Activated CD8-positive, alpha-beta memory T cell treated with anti-CD3 and anti-CD28 coated beads, Interleukin-2, amount 50 U/mL, for 24 hours (primary cell): ENCODE measurements at regions not wholly inside any gene's neighbourhood (a gene's known extent, or its start where the extent isn't known, plus 50 kb on each side); places are given as distances from the start of the nearest gene placed in this dataset.

ENCODE experiments used
- DNase-seq: peaks from one replicate; pipeline ENCODE4 v3.0.0-alpha.2; 2020; ENCODE audit errors: extremely low read depth

DNA sequence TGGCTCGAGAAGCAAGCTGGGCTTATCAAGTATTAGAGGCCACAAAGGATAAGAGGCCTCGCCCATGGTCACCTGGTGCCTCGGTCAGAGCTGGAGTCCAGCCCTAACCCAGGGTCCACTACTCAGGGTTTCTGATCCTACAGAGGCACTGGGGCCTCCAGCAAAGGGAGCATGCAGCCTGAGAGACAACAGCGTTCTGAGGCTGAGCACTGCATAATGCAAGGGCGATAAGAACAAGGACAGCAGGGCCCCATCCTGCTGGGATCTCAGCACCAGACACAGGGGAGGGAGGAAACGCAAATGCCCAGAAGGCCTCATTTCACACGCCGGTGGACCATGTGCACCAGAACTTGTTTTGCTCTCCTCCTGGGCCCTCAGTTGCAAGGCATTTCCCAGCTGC, 63.0 kb downstream of the C5orf15 start:
- DNase-seq = no peak

DNA sequence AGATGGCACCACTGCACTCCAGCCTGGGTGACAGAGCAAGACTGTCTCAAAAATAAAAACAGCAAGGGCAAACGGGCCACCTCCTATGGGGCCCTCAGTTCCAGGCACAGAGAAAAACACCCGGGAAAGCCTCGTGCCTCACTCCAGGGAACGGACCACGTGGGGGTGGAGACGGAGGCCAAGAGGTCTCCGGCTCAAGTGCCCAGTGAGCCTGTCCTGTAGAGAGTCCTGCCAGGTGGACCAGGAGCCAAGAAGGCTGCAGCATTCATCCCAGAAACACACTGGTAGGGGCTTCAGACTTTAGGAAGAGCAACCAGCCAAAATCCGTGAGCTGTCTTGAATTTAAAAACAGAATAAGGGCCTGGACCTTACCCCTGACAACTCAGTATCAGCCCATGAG, 63.8 kb downstream of the C5orf15 start:
- DNase-seq = no peak

DNA sequence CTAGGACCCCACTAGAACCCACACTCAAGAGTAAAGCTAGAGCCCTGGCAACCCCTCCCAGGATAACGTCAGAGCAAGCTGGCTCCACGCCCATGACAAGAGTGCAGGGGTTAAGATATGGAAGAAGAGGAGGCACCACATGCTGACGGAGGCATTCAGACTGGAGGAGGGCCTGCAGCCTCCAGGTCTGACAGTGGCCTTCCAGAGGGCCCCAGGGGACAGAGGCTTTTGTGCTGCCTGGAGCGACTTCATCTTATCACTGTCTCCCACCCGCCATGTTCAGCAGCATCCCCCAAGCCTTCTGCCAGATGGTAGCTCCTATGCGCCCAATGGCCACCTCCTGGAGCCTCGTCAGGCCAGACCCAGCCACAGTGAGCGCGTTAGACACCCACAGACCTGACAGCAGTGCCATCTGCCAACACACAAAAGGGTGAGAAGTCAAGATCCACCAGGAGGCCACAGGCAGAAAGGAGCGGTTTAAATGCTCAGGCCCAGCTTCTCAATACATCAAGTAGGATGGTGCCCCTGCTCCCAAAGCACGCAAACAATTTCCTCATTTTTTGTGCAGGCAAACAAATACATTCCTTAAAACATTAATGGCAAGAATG, 65.8 kb downstream of the C5orf15 start:
- no peak for DNase-seq

DNA sequence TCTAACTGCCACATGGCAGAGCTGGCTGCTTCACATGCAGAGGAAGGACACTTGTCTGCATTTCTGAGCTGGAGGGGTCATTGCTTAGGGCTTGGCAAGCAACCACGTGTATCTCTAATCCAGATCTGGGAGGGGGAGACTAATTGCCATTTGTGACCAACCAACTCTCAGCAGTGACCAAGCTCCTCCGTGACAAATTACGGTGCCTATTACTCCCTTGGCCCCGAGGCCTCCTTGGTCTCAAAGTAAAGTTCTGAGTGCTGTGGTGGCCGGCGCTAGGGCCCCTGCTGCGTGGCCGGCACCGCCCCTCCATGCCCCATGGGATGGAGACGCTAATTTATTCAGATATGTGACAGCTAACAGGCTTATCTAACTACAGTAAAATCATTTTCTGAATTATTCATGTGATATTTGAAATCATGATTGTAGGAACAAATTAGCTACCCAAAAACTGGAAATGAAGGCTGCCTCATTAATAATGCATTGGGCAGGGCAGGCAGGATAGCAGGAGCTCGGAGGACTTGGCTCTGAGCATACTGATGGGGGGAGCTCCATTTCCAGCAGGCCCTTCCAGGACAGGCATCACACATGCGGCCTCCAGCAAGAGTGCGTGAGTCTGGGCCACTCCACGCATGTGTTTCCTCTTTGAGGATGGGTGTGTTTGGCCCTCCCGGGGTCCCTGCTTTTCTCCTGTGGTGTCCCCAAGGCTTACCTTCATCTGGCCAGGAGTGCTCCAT, 67.7 kb downstream of the C5orf15 start:
- DNase-seq = no peak

DNA sequence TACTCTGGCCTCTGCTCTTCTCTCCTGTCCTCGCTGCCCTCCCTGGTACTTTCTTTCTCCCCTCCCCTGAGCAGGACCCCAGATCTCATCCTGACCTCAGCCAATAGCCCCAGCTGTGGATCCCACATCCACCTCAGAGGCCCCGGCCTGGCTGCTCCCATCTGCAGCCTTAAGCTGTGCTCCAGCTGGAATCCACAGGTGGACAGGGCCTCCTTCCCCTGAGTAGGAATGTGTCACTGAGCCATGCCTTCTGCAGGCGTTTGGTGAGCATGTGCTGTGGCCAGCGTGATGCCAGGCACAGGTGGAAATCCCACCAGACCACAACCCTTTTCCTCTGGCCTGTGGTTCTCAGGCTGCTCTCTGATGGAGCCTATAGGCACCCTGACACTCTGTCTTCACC, 68.9 kb downstream of the C5orf15 start:
- DNase-seq = no peak

DNA sequence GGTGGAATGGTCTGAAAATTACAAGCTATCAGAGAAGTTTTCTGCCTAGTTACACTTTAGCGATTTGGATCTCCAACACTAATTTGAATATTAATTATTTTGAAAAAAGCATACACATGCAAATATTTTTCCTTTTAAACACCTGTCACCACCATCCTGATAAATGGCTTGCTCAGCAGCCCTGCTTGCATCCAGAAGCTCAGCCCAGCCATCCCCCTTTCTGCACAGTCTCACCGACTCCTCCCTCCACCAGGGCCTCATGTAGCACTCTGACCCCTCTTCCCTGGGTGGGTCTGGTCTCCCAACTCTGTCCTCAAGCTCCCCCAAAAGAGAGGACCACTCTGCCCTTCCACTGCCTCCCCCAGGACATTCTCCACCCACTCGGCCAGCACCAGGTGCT, 70.0 kb downstream of the C5orf15 start:
- no peak for DNase-seq

DNA sequence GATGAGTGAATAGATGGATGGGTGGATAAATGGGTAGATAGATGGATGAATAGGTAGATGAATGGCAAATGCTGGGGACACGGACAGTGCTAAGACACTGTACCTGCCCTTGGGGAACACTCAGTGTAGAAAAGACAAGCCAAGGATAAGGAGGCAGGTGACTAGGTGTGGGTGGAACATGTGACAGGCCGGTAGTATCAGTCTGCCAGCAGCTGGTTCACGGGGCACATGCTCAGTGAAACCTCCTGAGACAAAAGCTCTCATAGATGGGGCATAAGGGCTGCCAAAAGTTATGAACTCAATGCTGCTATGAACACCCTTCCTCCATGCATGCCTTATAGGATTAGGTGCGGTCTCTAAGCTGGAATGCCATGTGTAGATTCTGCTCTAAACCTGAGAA, 71.0 kb downstream of the C5orf15 start:
- no peak for DNase-seq

DNA sequence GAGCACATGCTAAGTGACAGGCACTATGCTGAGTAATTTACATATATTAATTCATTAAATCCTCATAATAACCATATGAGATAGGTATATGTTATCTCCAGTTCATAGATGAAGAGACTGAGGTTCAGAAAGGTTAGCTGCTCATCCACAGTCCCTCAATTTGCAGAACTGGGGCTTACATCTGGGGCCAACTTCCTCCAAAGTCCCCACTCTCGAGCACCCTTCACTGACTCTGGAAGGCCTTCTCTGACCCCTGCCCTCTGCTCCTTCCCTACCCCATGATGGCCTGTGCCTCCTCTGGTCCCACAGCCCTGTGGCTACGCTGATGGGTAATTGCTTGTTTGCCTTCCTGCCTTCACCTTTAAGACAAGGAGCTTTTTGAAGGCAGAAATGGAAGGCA, 71.6 kb downstream of the C5orf15 start:
- DNase-seq = no peak

DNA sequence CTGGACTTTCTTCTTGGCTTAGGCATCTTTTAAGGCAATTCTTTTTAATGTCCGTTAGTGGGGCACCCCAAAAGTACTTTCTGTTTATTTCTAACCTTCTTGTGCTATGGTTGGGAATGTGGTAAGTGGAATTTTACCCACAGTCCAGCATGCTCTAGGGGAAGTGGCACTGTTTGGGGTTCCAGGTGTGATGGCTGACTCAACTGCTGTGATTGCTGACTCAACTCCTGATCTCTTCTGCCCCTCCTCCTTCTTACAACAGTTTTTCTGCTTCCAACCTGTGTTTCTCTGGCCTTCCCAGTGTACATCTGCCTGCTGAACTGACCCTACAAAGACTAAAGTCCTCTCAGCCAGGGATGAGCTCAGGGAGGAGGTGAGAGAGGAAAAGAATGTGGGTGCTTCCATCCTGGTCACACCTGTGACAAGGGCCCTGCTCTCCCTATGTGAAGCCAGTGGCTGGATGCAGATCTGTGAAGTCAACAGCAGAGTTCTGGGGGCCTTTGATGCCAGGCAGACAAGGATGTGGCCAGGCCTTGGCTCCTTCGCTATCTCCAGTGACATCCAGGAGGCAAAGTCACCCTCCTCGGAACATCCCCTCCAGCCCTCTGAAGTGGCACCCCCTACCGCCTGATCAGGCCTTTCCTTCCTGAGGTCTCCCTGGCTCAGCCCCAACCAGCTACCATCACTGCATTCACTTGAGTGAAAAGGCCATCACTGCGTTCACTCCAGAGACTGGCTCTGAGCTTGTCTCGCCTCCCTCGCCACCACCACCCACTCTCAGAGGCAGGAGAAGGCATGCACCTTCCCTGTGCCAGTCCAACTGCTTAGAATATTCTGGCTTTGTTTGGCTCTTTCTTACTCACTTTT, 72.2 kb downstream of the C5orf15 start:
- no peak for DNase-seq

DNA sequence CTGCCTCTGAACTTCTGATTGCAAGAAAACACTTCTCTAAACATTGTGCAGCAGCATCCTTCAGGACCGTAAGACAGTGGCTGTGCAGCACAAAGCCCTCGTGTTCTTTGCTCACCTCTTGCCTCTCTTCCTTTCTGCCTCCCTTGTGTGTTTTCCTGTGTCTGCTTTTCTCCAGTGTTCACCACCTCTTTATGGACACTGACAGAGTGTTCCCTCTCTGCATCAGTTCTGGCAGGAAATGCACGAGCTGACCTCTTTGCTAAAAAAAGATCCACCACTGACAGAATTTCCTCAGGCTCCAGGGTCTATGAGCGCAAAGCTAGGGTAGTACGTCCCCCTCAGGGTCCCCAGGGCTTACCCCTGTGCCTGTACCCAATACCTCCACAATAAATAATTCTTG, 74.3 kb downstream of the C5orf15 start:
- DNase-seq = no peak

DNA sequence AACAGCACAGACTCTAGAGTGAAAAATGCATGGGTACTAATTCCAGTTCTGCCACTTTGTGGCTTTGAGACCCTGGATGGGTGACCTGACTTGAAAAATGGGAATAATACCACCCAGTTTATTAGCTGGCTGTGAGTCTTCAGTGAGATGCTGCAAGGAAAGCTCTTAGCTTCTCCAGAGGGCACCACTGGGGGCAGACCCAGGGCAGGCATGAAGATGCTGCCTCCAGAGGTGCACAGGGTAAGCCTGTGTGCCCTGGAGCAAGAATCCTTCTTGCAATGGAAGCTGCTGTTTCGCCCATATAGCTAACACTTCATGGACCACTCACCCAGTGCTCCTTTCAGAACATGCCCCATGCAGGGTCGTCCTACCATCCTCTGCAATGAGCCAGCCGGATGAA, 75.7 kb downstream of the C5orf15 start:
- DNase-seq = no peak

DNA sequence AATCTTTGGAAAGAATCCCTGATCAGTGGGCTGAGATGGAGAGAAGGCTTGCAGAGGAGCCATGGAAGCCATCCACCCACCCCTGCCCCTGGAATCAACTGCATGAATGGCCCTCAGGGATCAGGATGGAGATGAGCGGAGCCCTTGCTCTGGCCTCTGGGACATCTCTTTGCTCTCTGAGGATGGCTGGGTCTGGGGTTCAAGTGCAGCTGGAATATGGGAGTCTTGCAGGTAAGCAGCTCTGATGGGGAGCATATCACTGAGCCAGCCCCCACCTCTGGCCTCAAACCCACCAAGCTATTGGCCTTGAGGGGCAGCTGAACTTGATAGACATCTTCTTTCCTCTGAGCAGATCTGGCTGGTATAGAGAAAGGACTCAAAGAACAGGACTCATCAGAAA, 76.1 kb downstream of the C5orf15 start:
- no peak for DNase-seq

DNA sequence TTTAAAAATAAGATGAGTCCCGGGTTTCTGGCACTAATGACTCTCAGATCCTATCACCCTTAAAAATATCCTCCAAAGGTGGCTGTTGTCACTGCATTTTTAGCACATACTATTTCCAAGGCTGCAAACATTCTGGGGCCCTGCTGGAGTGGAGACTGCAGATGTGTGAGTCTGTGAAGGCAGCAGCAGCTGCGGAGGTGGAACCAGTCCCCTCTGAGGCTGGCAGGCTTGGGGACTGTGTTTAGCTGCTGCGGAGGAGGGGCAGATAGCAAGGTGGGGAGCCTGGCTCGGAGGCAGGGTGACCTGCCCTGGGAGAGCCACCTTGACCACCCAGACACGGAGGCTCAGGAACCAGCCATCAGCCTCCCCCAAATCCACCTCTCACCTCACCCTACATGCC, 77.0 kb downstream of the C5orf15 start:
- DNase-seq = no peak

DNA sequence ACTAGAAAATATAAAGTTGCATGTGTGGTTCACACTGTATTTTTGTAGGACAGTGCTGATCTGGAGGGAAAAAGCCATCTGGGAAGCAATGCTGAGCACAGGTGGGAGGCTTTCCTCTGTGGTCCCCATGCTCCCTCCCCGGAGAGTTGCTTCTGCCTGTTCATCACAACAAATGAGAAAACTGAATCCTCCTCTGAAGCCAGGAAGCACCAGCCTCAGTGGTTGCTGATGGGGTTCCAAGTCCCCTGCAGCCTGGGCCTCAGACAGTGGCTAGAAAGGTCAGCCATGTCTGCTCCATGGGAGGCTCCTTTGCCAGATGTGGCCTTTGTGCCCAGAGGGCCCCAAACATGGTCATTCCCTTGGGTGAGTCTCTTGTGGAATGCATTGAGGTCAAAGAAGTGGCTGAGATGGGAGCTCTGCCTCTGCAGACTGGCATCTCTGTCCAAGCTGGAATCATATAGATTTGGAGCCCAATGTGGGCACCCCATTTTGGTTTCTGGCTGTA, 77.6 kb downstream of the C5orf15 start:
- no peak for DNase-seq

DNA sequence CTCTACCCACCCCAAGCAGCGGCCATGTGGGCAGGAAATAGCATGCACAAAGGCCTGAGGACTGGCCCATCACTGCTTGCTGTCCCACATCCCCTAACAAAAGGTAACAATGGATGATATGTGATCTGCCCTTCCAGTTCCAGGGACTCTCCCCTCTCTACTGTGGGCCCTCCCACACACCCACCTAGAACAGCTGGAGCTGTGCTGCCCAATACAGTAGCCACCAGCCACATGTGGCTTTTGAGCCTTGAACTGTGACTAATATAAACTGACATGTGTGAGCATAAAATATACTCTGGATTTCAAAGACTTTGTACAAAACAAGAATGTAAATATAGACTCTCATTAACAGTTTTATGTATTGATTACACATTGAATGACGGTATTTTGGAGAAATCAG, 78.1 kb downstream of the C5orf15 start:
- DNase-seq = no peak

DNA sequence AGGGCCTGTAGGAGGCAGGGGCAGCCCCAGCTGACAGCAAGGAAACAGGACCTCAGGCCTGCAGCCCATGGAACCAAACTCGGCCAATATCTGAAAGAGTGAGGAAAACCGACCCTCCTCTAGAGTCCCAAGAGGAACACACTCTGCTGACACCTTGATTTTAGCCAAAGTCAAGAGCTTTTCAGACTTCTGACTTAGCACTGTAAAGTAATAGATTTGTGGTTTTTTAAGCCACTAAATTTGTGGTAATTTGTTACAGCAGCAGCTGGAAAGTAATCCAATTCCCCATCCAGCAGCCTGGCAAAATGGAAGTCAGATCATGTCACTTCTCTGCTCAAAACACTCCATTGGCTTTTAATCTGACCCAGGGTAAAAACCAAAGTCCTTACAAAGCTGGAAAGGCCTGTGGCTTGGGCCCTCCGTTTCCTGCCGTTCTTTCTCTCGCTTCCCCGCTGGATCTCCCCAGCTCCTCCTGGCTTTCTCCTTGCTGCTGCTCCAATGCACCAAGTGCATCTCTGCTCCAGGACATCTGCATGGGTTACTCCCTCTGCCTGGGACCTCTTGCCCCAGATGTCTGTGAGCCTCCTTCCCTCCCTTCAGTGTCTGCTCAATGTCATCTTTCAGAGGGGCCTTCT, 79.0 kb downstream of the C5orf15 start:
- no peak for DNase-seq

DNA sequence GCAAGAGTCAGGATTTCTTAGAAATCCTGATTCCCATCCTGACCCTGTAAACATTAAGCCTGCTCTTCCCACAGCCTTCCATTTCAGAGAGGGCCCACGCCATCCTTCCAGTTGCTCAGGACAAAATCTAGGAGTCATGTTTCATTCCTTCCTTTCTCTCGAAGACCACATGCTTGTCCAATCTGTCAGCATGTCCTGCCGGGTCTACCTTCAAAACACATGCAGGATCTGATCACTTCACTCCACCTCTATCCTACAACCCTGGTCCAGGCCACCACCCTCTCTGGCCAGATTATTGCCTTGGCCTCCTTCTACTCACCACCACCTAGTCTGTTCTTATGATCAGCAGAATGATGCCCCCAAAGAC, 79.8 kb downstream of the C5orf15 start:
- no peak for DNase-seq

DNA sequence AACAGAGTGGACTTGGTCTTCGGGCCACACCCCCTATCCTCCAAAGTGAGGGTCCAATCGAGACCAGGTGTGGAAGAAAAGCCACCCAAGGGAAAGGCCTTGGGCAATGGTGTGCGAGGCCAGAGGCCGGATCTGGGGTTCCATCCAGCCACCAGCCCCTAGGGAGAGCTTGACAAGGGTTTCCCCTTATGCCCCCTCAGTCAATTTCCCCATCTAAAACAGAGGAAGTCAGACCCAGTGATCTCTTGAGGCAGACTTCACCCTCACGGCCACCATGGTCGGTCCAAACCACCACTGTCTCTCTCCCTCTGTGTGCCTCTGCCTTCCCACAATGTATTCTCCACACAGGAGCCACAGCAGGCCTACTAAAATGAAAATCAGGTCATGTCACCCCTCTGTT, 82.9 kb downstream of the C5orf15 start:
- no peak for DNase-seq

DNA sequence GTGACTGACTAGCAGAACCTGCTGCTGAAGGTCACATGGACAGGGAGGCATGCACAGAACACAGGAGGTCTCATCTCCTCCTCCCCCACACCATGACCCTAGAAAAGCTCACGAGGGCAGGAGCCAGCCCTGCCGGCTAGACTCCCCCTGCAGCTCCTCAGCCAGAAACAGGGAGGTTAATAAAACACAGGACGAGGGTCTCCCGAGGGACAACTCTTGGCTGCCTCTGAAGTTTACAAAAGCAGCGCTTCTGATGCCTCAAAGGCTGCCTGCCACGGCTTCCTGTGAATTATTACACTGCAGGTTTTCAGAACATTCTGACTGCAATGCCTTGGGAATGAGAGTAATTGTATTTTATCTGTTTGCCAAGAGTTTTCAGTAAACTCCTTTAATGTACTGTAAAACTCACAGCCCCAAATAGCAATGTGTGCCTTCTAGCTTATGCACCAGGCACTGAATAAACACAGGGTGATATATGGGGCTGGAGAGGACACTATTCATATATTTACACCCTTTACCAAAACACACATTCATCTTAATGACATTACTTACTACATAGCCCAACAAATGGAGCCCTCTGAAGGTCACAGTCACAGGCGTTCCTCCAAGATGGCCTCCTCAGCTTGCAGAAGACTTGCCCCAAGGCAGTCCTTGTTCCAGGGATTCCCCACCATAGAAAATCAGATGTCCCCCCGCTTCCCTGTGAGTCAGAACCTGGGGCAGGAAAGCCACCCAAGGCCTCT, 83.7 kb downstream of the C5orf15 start:
- DNase-seq = no peak

DNA sequence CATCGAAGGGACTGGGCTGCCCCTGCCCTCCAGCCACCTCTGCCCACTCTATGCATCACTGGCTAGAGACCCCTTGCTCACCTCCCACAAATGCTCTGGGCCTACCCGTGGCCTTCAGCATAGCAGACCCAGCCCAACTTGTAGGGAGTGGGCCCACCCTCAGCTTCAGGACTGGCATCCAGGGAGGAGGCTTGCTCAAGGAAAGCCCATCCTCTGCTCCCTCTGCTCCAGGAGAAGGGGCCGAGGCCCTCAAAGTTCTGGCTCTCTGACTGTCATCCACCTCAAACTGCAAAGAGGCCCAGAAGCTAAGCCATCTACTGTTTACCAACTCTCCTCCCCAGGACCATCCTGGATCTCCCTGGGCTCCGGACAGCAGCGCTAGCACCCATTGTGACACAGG, 84.5 kb downstream of the C5orf15 start:
- no peak for DNase-seq

DNA sequence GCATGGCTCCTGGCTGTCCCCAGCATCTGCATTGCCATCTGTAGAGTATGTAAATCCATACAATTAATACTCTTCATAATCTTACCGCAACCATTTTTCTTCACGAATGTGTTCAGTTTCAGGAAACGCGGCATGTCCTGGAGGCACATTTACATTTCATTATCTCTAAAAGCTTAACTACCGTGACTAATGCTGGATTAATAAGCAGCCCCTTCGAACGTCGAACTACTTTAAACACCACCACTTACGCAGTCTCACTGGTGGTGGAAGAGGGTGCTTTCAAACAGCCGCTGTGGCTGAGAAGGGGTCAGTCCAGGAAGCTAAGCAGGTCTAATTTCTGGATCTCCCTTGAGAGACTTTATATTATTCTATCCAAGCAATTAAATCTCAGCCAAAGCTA, 85.6 kb downstream of the C5orf15 start:
- no peak for DNase-seq

DNA sequence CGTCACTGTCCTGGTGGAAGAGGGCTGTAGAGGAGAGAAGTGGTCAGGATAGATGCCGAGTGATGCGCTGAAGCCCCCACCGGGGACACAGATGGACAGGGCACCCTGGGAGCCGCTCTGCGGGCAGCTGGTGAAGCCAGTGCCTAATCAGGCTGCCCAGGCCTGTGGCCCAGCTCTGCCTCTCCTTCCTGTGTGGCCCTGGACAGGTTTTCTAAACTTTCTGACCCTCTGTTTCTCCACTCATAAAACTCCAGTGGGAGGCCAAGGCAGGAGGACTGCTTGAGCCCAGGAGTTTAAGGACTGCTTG, 86.1 kb downstream of the C5orf15 start:
- no peak for DNase-seq
